GM12892 (cell line): ENCODE measurements at regions not wholly inside any gene's neighbourhood (a gene's known extent, or its start where the extent isn't known, plus 50 kb on each side); places are given as distances from the start of the nearest gene placed in this dataset.

ENCODE experiments used
- DNase-seq: peaks from one replicate; pipeline ENCODE4 v3.0.0; 2011; ENCODE audit not compliant: insufficient read length
- FAIRE-seq: peaks from 2 replicates; lab custom pipeline; 2011; peaks lifted over from hg19 to GRCh38; lab: Jason Lieb, UNC
- POLR2A ChIP-seq: IDR thresholded peaks from 2 replicates; pipeline ENCODE4 v1.6.1; 2011; ENCODE audit warnings: low read depth, low read length, control low read depth
- POLR2AphosphoS5 ChIP-seq: IDR thresholded peaks from 2 replicates; pipeline ENCODE4 v1.6.1; 2011; ENCODE audit warnings: low read depth, low read length, control low read depth
- TAF1 ChIP-seq: IDR thresholded peaks from 2 replicates; pipeline ENCODE4 v1.6.1; 2011; ENCODE audit warnings: low read depth, mild to moderate bottlenecking, control low read depth, low read length, borderline replicate concordance

DNA sequence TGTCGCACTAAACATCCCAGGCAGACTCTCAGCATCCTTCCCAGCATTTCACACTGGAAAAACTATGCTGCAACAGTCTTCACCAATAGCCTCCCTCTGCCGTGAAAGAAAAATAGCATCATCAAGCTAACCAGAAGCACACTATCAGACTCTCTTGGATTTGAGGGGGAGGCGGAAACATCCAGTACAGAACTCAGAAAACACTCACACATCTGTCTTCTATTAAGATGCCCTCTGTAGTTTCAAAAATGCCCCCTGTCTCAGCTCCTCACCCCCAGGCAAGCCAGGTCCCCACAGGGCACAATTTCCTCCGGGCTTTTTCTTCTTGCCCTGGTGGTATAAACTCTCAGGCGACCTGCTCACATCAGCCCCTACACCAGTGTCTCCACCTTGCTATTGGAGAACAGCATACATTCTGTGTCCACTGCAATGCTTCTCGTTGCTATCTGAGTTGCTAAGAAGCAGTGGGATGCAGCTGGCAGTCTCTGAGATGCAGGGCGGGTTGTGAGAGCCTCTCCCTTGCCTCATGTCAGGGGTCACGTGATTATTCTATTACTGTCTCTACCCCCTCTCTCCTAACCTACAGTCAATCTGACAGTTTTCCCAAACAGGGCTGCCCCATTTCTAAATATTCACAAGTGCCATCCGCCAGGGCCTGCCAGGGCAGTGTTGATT lies 189.9 kb downstream of the INO80D start:
- no peak for FAIRE-seq
- DNase-seq, result no peak
- TF ChIP-seq TAF1, result no peak
- TF ChIP-seq POLR2A, result no peak
- TF ChIP-seq POLR2AphosphoS5, result no peak

DNA sequence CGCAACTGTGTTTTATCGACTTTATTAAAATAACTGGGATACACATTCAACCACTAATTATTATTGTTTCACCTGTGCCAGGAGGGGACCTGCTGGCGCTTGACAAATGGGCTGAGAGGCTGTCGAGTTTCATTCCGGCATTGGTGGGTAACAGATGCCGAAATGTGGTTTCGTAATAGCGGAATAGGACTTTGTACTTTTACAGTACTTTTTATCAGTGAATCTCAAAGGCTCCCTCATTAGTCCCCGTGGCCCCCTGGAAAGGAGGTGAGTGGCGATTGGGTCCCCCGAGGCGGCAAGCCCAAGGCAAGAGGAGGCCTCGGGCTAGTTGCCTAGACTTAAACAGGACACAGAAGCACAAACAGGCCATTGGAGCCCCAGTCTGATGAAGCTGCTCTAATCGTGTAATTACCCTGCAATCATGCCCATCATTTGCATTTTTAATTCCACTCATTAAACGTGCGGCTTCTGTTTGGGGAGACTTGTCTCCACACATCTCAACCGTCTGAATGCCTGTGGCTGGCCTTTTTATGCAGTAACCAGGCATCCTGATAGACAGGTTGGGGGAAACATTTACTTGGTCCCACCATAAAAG lies 193.2 kb downstream of the INO80D start:
- FAIRE-seq (no peak), DNase-seq (no peak)
- TF ChIP-seq POLR2A (no peak), TAF1 (no peak), POLR2AphosphoS5 (no peak)

DNA sequence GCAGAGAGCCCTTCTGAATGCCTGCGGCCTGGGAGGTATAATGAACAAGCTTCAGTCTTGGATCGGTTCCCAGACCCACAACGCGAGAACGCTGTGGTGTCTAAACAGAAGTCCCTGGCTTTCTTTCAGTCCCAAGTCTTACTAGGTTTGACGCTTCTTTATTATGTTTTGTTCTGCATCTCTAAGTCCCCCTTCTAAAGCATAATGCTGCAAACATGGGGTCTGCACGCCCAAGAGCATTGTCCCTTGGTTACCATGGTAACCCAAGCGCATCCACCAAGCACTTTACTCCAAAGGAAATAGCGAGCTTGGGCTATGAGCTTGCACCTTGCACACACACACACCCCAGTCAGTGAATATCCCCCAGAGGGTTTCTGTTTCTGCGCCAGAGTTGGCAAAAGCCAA lies 193.7 kb downstream of the INO80D start:
- no peak for TF ChIP-seq TAF1
- TF ChIP-seq POLR2A, result no peak
- TF ChIP-seq POLR2AphosphoS5, result no peak
- no peak for DNase-seq

DNA sequence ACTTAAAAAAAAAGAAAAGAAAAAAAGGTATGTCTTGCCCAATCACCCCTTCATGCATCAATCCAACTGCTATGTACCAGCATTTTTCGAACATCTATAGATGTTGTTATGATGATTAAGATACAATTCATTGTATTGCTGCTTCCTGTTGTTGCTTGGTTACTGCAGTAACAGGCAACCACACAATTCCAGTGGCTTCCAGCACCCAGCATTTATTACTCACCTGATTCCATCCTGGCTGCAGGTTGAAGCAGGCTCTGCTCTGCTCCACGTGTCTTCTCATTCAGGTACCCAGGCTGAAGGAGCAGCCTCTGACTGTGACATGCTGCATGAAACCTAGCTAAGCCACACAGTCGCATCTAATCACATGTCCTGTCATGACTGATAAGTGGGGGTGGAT lies 196.9 kb downstream of the INO80D start:
- TF ChIP-seq TAF1 (no peak), POLR2AphosphoS5 (no peak), POLR2A (no peak)
- DNase-seq (no peak), FAIRE-seq (no peak)

More for the DNA sequence above, 193.7 kb downstream of the INO80D start:
- FAIRE-seq, result no peak

DNA sequence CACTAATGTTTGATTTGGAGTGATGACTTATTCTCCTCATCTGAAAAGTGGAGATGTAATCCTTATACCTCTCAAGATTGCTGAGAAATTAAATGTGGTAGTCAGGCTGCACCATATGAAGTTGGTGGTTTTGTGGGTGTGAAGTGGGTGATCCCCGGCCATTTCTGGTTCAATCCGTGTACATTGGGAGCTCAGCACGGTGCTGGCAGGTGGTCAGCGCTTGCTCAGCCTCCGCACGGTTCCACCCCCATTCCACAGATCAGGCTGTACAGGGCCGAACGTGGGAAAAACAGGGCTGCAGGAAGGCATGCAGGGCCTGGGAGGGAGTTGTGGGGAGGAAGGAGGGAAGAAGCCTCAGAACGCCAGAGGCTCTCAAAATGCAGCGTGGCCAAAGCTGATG lies 198.3 kb downstream of the INO80D start:
- TF ChIP-seq POLR2AphosphoS5, result no peak
- DNase-seq, result no peak
- FAIRE-seq, result no peak

DNA sequence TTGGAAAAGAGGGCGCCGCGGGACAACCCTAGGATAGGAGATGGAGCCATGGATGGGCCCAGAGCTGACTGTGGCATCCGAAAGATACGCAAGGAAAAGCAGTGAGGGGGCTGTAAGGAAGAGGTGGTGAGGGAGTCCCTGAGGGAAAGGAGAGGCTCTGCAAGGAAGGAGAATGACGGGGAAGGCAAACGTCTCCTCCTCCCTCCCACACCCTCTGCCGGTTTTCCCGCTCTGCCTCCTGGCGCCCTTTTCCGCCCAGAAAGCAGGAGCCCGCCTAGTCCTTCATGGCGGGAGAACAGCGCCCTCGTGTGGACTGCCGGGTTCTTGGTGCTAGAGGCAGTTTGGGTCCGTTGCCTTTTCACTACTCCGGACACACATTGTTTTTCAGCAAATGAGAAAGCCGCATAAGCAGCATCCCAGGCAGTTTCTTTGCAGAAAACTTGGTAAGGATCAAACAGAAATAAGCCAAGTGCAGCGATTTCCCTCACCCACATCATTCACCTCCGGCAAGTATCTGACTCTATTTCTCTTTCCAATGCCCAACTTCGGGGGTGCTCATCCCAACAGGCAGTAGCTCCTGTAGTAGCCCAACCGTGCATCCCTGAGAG lies 200.4 kb downstream of the INO80D start:
- peak; percentile 81 for FAIRE-seq
- TF ChIP-seq TAF1 (no peak), POLR2A (no peak), POLR2AphosphoS5 (no peak)
- DNase-seq, result peak; percentile 53

DNA sequence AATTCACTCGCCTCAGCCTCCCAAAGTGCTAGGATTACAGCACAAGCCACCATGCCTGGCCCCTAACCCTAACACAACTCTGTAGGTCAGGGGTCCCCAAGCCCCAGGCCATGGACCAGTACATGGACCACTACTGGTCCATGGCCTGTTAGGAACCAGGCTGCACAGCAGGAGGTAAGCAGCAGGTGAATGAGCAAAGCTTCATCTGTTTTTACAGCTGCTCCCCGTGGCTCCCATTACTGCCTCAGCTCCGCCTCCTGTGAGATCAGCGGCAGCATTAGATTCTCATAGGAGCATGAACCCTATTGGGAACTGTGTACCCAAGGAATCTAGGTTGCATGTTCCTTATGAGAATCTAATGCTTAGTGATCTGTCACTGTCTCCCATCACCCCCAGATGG lies 201.7 kb downstream of the NRP2 start:
- no peak for FAIRE-seq
- DNase-seq, result no peak
- TF ChIP-seq POLR2AphosphoS5 (no peak), POLR2A (no peak), TAF1 (no peak)

DNA sequence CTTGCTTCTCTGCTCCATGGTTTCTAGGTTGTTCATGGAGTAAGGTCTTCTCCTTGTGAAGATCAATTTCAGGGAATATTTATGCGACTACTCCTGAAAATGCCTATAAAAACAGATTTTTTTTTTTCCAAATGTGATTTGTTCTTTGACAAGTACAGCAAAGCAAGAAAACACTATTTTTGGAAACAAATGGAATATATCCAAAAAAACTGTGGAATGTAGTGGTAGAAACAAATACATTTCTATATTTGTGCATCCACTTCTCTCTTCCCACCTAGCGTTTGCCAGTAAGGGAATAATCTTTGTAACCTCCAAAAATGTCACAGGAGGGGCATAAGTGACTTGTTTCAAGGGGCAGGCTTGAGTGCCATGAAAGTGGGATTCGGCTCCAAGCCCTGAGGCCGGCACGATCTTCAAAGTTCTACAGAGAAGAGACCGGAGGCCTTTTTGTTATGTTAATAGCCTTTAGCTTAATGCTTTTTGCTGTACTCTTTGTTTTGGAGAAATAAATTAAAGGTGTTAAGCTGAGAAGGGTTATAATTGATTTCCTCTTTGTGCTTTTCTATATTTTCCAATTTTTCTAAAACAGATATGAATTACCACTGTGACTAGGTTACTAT lies 200.6 kb downstream of the NRP2 start:
- FAIRE-seq (no peak), DNase-seq (no peak)
- TF ChIP-seq TAF1, result no peak
- TF ChIP-seq POLR2AphosphoS5, result no peak
- no peak for TF ChIP-seq POLR2A

DNA sequence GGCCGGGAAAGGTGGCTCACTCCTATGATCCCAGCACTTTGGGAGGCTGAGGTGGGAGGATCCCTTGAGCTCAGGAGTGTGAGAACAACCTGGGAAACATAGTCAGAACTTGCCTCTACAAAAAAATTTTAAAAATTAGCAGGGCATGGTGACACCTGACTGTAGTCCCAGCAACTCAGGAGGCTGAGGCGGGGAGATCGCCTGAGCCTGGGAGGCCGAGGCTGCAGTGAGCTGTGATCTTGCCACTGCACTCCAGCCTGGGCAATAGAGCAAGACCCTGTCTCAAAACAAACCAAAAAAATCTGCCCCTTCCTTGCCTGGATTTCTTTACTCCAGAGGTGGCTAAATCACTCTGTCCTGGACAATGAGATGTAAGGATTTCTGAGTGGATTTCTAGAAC lies 197.7 kb downstream of the NRP2 start:
- FAIRE-seq (no peak), DNase-seq (no peak)
- no peak for TF ChIP-seq TAF1
- TF ChIP-seq POLR2AphosphoS5, result no peak
- TF ChIP-seq POLR2A, result no peak

DNA sequence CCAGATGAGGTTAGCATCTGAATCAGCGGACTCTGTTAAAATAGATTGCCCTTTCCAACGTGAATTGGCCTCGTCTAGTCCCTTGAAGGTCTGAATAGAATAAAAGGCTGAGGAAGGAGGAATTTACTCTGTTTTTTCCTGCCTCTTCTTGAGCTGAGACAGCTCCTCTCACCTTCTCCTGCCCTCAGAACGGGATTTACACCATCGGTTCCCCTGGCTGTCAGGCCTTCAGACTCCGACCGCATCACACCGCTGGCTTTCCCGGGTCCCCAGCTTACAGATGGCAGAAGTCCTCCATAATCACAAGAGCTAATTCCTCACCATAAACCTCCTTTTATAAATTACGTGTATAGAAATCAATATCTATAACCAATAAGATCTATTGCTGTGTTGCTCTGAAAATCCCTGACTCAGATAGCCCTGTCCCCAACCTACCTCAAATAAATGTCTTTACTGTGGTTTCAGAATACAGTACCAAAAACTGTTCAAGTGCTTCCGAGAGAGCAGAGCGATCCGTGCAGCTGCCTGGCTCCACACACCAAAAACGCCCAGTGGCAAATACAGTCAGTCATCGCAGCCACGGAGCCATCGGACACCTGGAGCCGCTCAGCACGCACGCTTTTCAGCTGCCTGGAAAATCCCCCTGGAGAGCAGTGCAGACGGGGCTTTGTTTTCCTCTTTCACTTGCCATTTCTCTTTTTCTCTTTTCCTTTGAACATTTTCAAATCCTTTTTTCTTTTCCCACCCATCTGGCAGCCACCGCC lies 196.9 kb downstream of the NRP2 start:
- FAIRE-seq (no peak), DNase-seq (no peak)
- TF ChIP-seq POLR2A (no peak), POLR2AphosphoS5 (no peak), TAF1 (no peak)

DNA sequence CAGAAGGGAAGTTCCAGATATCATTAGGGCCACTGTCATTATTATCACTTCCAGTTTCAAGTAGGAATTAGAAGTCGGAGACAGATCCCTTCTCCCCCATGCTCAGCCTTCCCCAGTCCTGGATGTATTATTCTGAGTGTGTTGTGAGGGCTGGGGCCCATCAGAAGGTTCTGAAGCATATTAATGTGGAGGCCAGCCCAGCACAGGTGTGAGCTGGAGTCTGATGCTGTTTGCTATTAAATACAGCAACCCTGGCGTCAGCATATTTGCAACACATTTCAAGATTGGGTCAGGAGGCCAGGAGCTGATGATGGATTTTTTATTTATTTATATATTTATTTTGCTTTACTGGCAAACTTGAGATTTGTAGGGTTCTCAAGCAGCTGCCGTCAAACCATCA lies 195.2 kb downstream of the NRP2 start:
- no peak for FAIRE-seq
- TF ChIP-seq TAF1 (no peak), POLR2A (no peak), POLR2AphosphoS5 (no peak)

More for the DNA sequence above, 195.2 kb downstream of the NRP2 start:
- DNase-seq, result no peak
